ENCODE measurements at regions not wholly inside any gene's neighbourhood (a gene's known extent, or its start where the extent isn't known, plus 50 kb on each side); places are given as distances from the start of the nearest gene placed in this dataset.
A peak's percentile ranks its signal among the peaks of the same experiment; 100 is the strongest.

- Mint-ChIP-seq H3K36me3 (ENCODE audit: low read depth) (no peaks in the 10 kb centered on the region), H3K9me3 (no peaks in the 10 kb centered on the region), H3K4me3 (no peak overlapping the region), H3K27me3 (no peaks in the 10 kb centered on the region), H3K4me1 (ENCODE audit: low read depth) (peaks cover 32% of the 10 kb centered on the region), H3K27ac (peak overlapping the region; percentile 64)
- no peak for TF ChIP-seq CTCF (IDR thresholded peaks at IDR 0.05)
- intact Hi-C loops (cut with micrococcal nuclease), result loop anchor here (5.0 to 10.0 kb wide), 4 partner anchors 45 to 355 kb away; no protein-coding TSS in a partner anchor
- POLR2A ChIA-PET, result interaction anchor here (0.6 to 1.6 kb wide), 5 partner anchors 38 to 281 kb away, joined by 3 to 5 read pairs (median 3); no protein-coding TSS in a partner anchor
- ATAC-seq (peak; percentile 43), DNase-seq (no peak)
- CTCF ChIA-PET, result interaction anchor here (1.0 to 1.5 kb wide), 5 partner anchors 34 to 280 kb away, joined by 3 to 4 read pairs (median 3); no protein-coding TSS in a partner anchor
Measured at GRCh38 chrX:39816871-39817731, 280.7 kb downstream of the BCOR start.

- Mint-ChIP-seq H3K36me3 (ENCODE audit: low read depth) (no peaks in the 10 kb centered on the region), H3K4me3 (no peak overlapping the region), H3K4me1 (ENCODE audit: low read depth) (peaks cover 32% of the 10 kb centered on the region), H3K9me3 (peaks cover under 1% of the 10 kb centered on the region), H3K27me3 (peaks cover 3% of the 10 kb centered on the region), H3K27ac (no peak overlapping the region)
- no peak for TF ChIP-seq CTCF (IDR thresholded peaks at IDR 0.05)
- DNase-seq (no peak), ATAC-seq (no peak)
- intact Hi-C loops (cut with micrococcal nuclease), result loop anchor here (5.0 to 10.0 kb wide), 4 partner anchors 44 to 354 kb away; no protein-coding TSS in a partner anchor
- ChIA-PET POLR2A (interaction anchor here (1.5 kb wide), 1 partner anchor 37 kb away, joined by 5 read pairs; no protein-coding TSS in a partner anchor), CTCF (interaction anchor here (1.5 kb wide), 1 partner anchor 37 kb away, joined by 4 read pairs; no protein-coding TSS in a partner anchor)
Measured at GRCh38 chrX:39817754-39818470, 279.8 kb downstream of the BCOR start.

- ChIA-PET CTCF (interaction anchor here (1.5 kb wide), 1 partner anchor 36 kb away, joined by 4 read pairs; no protein-coding TSS in a partner anchor), POLR2A (interaction anchor here (0.9 kb wide), 1 partner anchor 52 kb away, joined by 3 read pairs; no protein-coding TSS in a partner anchor)
- ATAC-seq (no peak), DNase-seq (no peak)
- H3K4me1 Mint-ChIP-seq (ENCODE audit: low read depth), result peaks cover 32% of the 10 kb centered on the region
- peaks cover 5% of the 10 kb centered on the region for H3K27me3 Mint-ChIP-seq
- no peak overlapping the region for H3K27ac Mint-ChIP-seq
- no peaks in the 10 kb centered on the region for H3K36me3 Mint-ChIP-seq (ENCODE audit: low read depth)
- intact Hi-C loops (cut with micrococcal nuclease), result loop anchor here (5.0 to 10.0 kb wide), 4 partner anchors 44 to 354 kb away; no protein-coding TSS in a partner anchor
- no peak for TF ChIP-seq CTCF (IDR thresholded peaks at IDR 0.05)
- H3K9me3 Mint-ChIP-seq, result peaks cover 4% of the 10 kb centered on the region
- H3K4me3 Mint-ChIP-seq, result no peak overlapping the region
Measured at GRCh38 chrX:39818750-39819149, 279.0 kb downstream of the BCOR start.

GRCh38 chrX:39819921-39820849 is 277.6 kb downstream of the BCOR start:
- Mint-ChIP-seq H3K4me3 (peak overlapping the region; percentile 19), H3K9me3 (peaks cover 4% of the 10 kb centered on the region), H3K27ac (no peak overlapping the region), H3K4me1 (ENCODE audit: low read depth) (peaks cover 30% of the 10 kb centered on the region), H3K36me3 (ENCODE audit: low read depth) (no peaks in the 10 kb centered on the region), H3K27me3 (peaks cover 5% of the 10 kb centered on the region)
- ChIA-PET CTCF (no interaction called here), POLR2A (no interaction called here)
- ATAC-seq, result no peak
- intact Hi-C loops (cut with micrococcal nuclease), result loop anchor here (5.0 to 10.0 kb wide), 4 partner anchors 42 to 352 kb away; no protein-coding TSS in a partner anchor
- no peak for TF ChIP-seq CTCF (IDR thresholded peaks at IDR 0.05)
- DNase-seq, result peak; percentile 29
